HCT116 (cell line): ENCODE measurements at regions not wholly inside any gene's neighbourhood (a gene's known extent, or its start where the extent isn't known, plus 50 kb on each side); places are given as distances from the start of the nearest gene placed in this dataset.

Experiments
- CEBPB ChIP-seq: IDR thresholded peaks from 2 replicates; pipeline ENCODE4 v1.6.1; 2012; ENCODE audit warnings: low read depth
- CTCF ChIP-seq, 3 experiments: fragments of 200-600 bp in 1 of 3; sonication (generic) in 1 of 3; IDR thresholded peaks in 2 of 3; conservative IDR thresholded peaks in 1 of 3; 2 replicates each; pipeline ENCODE4 v1.5.1; 2012 to 2017; ENCODE audit warnings: low read depth in 2 of 3, low read length in 2 of 3, antibody characterized with exemption in 1 of 3, borderline replicate concordance in 1 of 3, control low read depth in 1 of 3, mild to moderate bottlenecking in 1 of 3, mixed read lengths in 1 of 3, mixed run types in 1 of 3, moderate library complexity in 1 of 3; ENCODE audit not compliant: insufficient read depth in 1 of 3
- EGR1 ChIP-seq: IDR thresholded peaks from 2 replicates; pipeline ENCODE4 v1.6.1; 2012; ENCODE audit warnings: low read depth
- POLR2A ChIP-seq: IDR thresholded peaks from 2 replicates; pipeline ENCODE4 v1.7.0; 2011; ENCODE audit warnings: borderline replicate concordance; ENCODE audit not compliant: insufficient read depth, insufficient read length; ENCODE audit errors: extremely low read depth
- RAD21 ChIP-seq: IDR thresholded peaks from 2 replicates; pipeline ENCODE4 v1.6.1; 2012; ENCODE audit warnings: low read depth, mild to moderate bottlenecking
- SP1 ChIP-seq: IDR thresholded peaks from 2 replicates; pipeline ENCODE4 v1.6.1; 2012; ENCODE audit warnings: low read depth

GRCh38 chr11:8801121-8801520 is 109.9 kb upstream of the AKIP1 start:
- no peak for TF ChIP-seq CTCF (IDR thresholded peaks at IDR 0.05 in 2 of 3, conservative IDR thresholded peaks at IDR 0.05 in 1 of 3; ENCODE audit: borderline replicate concordance in 1 of 3, insufficient read depth in 1 of 3, low read depth in 2 of 3, low read length in 2 of 3)
- TF ChIP-seq EGR1: no peak
- no peak for TF ChIP-seq CEBPB
- no peak for TF ChIP-seq POLR2A
- TF ChIP-seq SP1: no peak
- no peak for TF ChIP-seq RAD21
